IPS DF 6.9 (cell line): ENCODE measurements at regions not wholly inside any gene's neighbourhood (a gene's known extent, or its start where the extent isn't known, plus 50 kb on each side); places are given as distances from the start of the nearest gene placed in this dataset.
"Not testable (repeated sequence)": the region's sequence is repeated elsewhere in the genome, so short reads cannot be mapped to it uniquely, and the experiment has no call there.

Source experiments
- DNase-seq: peaks from one replicate; pipeline ENCODE4 v3.0.0-alpha.2; 2013; ENCODE audit warnings: low read depth, low spot score
- H3K27ac ChIP-seq: one replicate; pipeline ENCODE4 v1.5.1; 2013; ENCODE audit warnings: low read length, control low read depth
- H3K27me3 ChIP-seq: 2 replicates; pipeline ENCODE4 v1.6.1; 2013; ENCODE audit warnings: mild to moderate bottlenecking, low read length; ENCODE audit not compliant: control insufficient read depth, insufficient read depth
- H3K36me3 ChIP-seq: 2 replicates; pipeline ENCODE4 v1.6.1; 2013; ENCODE audit warnings: low read length; ENCODE audit not compliant: control insufficient read depth, insufficient read depth
- H3K4me1 ChIP-seq: 2 replicates; pipeline ENCODE4 v1.6.1; 2013; ENCODE audit warnings: low read length; ENCODE audit not compliant: control insufficient read depth, insufficient read depth
- H3K4me3 ChIP-seq: 2 replicates; pipeline ENCODE4 v1.5.1; 2013; ENCODE audit warnings: mild to moderate bottlenecking, low read length
- H3K9me3 ChIP-seq: 2 replicates; pipeline ENCODE4 v1.6.1; 2013; ENCODE audit warnings: low read length, inconsistent platforms; ENCODE audit not compliant: control insufficient read depth, insufficient read depth
- WGBS: extraction: QIAGEN DNeasy Blood & Tissue Kit; methylation state at CpG from one replicate; pipeline ENCODE4 v1.1.7; 2013; ENCODE audit warnings: mixed read lengths, missing lambda C conversion rate; ENCODE audit not compliant: insufficient read length, insufficient coverage; 5-methylcytosine and 5-hydroxymethylcytosine counted together

- Histone ChIP-seq H3K4me1 (no peaks in the 10 kb centered on the region), H3K36me3 (no peaks in the 10 kb centered on the region), H3K27ac (no peak overlapping the region), H3K9me3 (no peaks in the 10 kb centered on the region), H3K27me3 (peaks cover 21% of the 10 kb centered on the region; the same call in 1 of the 2 replicates), H3K4me3 (no peak overlapping the region)
- no peak for DNase-seq
- WGBS: no CpG with 5 or more reads among the region's 3 CpGs
Measured at GRCh38 chr12:107847830-107848229, 73.3 kb downstream of the ASCL4 start.

- no peaks in the 10 kb centered on the region for H3K36me3 ChIP-seq
- no peaks in the 10 kb centered on the region for H3K4me1 ChIP-seq
- no peaks in the 10 kb centered on the region for H3K27me3 ChIP-seq
- WGBS: no CpG with 5 or more reads among the region's 3 CpGs
- H3K27ac ChIP-seq: no peak overlapping the region
- H3K9me3 ChIP-seq: no peaks in the 10 kb centered on the region
- H3K4me3 ChIP-seq: no peak overlapping the region
- no peak for DNase-seq
Measured at GRCh38 chr12:107853479-107853878, 79.0 kb downstream of the ASCL4 start.

DNA sequence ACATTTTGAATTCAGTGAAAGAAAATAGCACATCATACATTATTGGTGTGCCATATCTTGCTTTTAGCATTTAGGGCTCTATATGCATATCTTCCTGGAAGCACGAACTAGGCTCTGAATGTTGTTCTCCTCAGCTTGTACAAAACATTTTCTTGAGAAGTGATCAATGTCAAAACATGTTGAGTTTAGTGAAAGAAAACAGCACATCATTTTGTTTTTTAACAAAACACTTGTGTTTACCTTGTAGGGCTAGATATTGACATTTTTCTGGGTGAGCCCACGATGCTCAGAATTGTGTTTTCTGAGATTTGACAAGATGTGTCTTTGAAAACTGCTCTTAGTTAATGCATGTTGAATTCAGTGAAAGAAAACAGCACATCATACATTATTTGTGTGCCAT lies 81.0 kb downstream of the ASCL4 start:
- no peaks in the 10 kb centered on the region for H3K9me3 ChIP-seq
- no peaks in the 10 kb centered on the region for H3K27me3 ChIP-seq
- no peaks in the 10 kb centered on the region for H3K36me3 ChIP-seq
- H3K4me1 ChIP-seq: no peaks in the 10 kb centered on the region
- H3K4me3 ChIP-seq: no peak overlapping the region
- WGBS: no CpG with 5 or more reads among the region's 2 CpGs
- no peak for DNase-seq
- H3K27ac ChIP-seq: no peak overlapping the region

DNA sequence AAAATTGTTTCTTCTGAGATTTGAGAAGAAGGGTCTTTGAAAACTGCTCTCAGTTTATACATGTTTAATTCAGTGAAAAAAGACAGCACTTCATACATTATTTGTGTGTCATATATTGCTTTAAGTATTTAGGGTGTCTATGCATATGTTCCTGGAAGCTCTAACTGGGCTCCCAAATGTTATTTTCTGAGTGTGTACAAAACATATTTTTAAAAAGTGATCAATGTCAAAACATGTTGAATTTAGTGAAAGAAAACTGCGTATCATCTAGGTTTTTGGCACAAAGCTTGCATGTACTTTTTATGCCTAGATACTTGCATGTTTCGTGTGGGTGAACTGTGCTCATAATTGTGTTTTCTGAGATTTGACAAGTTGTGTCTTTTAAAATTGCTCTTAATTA lies 81.6 kb downstream of the ASCL4 start:
- no CpG with 5 or more reads among the region's 2 CpGs for WGBS
- Histone ChIP-seq H3K27me3 (no peaks in the 10 kb centered on the region), H3K4me3 (no peak overlapping the region), H3K36me3 (no peaks in the 10 kb centered on the region), H3K9me3 (no peaks in the 10 kb centered on the region), H3K4me1 (no peaks in the 10 kb centered on the region), H3K27ac (no peak overlapping the region)
- DNase-seq: no peak

- no peaks in the 10 kb centered on the region for H3K27me3 ChIP-seq
- no CpG with 5 or more reads among the region's 4 CpGs for WGBS
- no peaks in the 10 kb centered on the region for H3K36me3 ChIP-seq
- DNase-seq: no peak
- H3K27ac ChIP-seq: no peak overlapping the region
- H3K9me3 ChIP-seq: no peaks in the 10 kb centered on the region
- no peaks in the 10 kb centered on the region for H3K4me1 ChIP-seq
- no peak overlapping the region for H3K4me3 ChIP-seq
Measured at GRCh38 chr12:107857191-107857590, 82.7 kb downstream of the ASCL4 start.

GRCh38 chr12:107859367-107859766 lies 84.9 kb downstream of the ASCL4 start:
- Histone ChIP-seq H3K36me3 (no peaks in the 10 kb centered on the region), H3K27me3 (no peaks in the 10 kb centered on the region; the same call in 1 of the 2 replicates)
- no CpG with 5 or more reads among the region's 2 CpGs for WGBS

GRCh38 chr12:107864235-107864634 lies 89.7 kb downstream of the ASCL4 start:
- Histone ChIP-seq H3K27ac (no peak overlapping the region), H3K9me3 (no peaks in the 10 kb centered on the region), H3K4me3 (peak overlapping the region; percentile 41; the same call in 1 of the 2 replicates), H3K27me3 (peaks cover 5% of the 10 kb centered on the region; the same call in 1 of the 2 replicates), H3K36me3 (no peaks in the 10 kb centered on the region), H3K4me1 (no peaks in the 10 kb centered on the region)
- WGBS: no CpG with 5 or more reads among the region's 33 CpGs
- peak; percentile 16 for DNase-seq

More at GRCh38 chr12:107859367-107859766, 84.9 kb downstream of the ASCL4 start:
- Histone ChIP-seq H3K4me3 (no peak overlapping the region), H3K27ac (no peak overlapping the region), H3K4me1 (no peaks in the 10 kb centered on the region), H3K9me3 (no peaks in the 10 kb centered on the region)
- DNase-seq: no peak

DNA sequence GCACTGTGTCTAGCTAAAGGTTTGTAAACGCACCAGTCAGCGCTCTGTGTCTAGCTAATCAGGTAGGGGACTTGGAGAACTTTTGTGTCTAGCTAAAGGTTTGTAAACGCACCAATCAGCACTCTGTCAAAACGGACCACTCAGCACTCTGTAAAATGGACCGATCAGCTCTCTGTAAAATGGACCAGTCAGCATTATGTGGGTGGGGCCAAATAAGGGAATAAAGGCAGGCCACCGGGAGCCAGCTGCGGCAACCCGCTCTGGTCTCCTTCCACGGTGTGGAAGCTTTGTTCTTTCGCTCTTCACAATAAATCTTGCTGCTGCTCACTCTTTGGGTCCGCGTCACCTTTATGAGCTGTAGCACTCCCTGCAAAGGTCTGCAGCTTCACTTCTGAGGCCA lies 90.2 kb downstream of the ASCL4 start:
- not testable (repeated sequence) for H3K36me3 ChIP-seq
- peak overlapping the region; percentile 41; the same call in 1 of the 2 replicates for H3K4me3 ChIP-seq
- no CpG with 5 or more reads among the region's 12 CpGs for WGBS

DNA sequence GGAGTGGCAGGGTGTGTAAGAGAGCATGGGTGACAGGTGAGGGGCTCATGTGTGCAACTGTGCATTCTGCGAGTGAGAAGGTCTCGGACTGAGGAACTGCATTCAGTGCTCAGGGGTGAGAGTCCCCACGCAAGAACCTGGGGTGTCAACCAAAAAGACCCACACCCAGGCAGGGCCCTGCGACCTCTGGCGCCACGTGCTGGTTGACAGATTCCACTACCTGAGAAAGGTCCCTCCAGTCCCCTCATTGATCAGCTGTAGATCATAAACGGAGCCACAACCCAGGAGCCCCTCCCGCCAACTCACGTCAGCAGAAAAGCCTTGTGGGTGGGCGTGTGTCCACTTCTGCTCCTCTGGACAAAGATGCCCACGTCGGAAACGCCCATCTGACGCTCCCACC lies 98.7 kb downstream of the ASCL4 start:
- Histone ChIP-seq H3K9me3 (no peaks in the 10 kb centered on the region), H3K36me3 (no peaks in the 10 kb centered on the region), H3K27me3 (no peaks in the 10 kb centered on the region), H3K4me3 (no peak overlapping the region), H3K4me1 (no peaks in the 10 kb centered on the region), H3K27ac (no peak overlapping the region)
- no peak for DNase-seq
- WGBS: no CpG with 5 or more reads among the region's 14 CpGs

More for the DNA sequence above, 90.2 kb downstream of the ASCL4 start:
- H3K4me1 ChIP-seq, H3K27ac ChIP-seq, DNase-seq, H3K27me3 ChIP-seq, H3K9me3 ChIP-seq: not testable (repeated sequence)

DNA sequence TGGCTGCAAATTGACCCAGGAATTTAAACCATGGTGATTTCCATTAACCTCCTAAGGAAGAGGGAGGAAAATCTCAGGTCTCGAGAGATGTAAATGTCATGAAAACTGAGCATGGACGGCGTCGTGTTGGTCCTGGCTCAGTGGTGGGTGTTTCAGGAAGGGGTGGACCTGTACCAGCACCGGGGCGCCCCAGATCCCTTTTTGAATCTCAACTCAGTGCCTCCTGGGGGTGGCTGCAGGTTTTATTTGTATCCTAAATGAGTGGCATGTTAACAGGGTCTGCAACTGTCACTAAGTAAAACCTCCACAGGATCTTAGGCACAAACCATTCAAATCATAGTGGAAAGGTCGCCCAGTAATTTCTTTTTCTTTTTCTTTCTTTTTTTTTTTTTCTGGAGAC lies 101.3 kb downstream of the ASCL4 start:
- H3K27ac ChIP-seq: no peak overlapping the region
- no CpG with 5 or more reads among the region's 7 CpGs for WGBS
- H3K36me3 ChIP-seq: no peaks in the 10 kb centered on the region
- H3K9me3 ChIP-seq: no peaks in the 10 kb centered on the region
- H3K27me3 ChIP-seq: no peaks in the 10 kb centered on the region
- DNase-seq: no peak
- H3K4me1 ChIP-seq: no peaks in the 10 kb centered on the region
- H3K4me3 ChIP-seq: no peak overlapping the region
